Activated T-cell treated with anti-CD3 and anti-CD28 coated beads for 1 hour (primary cell): ENCODE measurements at regions not wholly inside any gene's neighbourhood (a gene's known extent, or its start where the extent isn't known, plus 50 kb on each side); places are given as distances from the start of the nearest gene placed in this dataset.

Source experiments
- DNase-seq: peaks from one replicate; pipeline ENCODE4 v3.0.0-alpha.2; 2020; ENCODE audit warnings: low read depth

DNA sequence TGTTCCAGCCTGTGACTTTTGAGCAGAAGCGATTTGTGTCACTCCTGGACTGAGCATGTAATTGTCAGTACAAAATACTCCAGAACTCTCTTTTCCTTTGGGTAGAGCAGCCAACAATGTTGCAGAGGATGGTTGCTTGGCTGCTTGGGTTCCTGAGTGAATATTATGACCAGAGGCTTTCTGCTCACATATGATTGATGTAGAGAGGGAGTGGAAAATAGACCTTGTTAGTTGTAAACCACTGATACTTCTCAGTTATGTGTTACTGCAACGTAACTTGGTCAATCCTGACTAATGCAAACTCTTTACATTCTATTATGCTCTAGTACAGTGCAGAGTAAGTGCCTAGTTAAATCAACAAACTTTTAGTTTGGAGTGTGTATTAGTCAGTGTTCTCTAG lies 322.6 kb upstream of the KCNH8 start:
- no peak for DNase-seq

DNA sequence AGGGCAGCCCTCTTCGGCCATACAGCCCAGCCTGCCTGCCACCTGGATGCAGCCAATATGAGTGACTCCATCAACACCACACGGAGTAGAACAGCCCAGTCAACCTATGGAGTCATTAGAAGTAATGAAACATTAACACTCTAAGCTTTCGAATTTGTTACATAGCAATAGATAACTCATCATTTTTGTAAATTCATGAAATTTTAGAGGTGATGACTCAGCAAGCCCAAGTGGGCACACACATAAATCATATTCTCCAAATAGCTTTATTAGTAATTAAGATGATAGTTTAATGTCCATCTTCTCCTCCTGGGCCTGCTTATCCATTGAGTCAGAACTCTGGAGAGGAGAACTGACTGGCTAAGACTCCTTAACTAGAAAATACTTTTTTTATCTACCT lies 335.0 kb upstream of the KCNH8 start:
- DNase-seq = no peak

GRCh38 chr3:18812316-18812715 lies 336.0 kb upstream of the KCNH8 start:
- no peak for DNase-seq

DNA sequence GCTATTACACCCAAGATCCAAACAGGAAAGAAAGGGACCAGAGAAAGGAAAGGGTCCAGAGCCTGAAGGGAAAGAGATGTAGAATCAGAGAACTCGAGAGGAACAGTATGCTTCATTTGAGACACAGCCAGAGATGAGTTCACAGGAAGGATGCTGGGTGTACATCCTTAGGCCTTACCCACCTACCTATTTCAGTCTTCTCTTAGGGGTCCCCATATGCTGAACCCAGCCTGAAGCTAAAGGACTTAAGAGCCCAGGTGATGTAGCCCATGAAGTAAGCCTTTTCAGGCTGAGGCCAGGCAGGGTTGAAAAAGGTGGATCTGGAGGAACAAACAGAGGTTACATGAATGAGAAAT lies 338.0 kb upstream of the KCNH8 start:
- DNase-seq = no peak

- DNase-seq = no peak
Observed at GRCh38 chr3:18809640-18810305, 338.5 kb upstream of the KCNH8 start.

DNA sequence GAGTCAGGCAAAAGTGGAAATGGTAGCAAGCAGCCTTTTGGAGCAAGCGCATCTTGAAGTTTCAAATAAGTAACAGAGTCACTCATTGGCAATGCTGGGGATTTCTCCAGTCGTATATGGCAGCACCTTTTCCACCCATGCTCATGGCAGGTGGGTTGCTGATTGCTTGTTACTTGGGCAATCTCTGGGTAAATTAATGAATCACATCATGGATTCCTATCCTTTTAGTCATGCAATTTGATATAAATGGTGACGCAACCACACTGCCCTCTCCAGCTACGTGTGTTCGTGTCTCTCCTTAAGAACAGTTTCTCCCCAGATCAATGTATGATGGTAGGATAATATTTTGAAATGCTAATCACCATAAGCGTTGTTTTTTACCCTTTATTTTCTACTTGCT lies 339.9 kb upstream of the KCNH8 start:
- no peak for DNase-seq

GRCh38 chr3:18807593-18807992 lies 340.7 kb upstream of the KCNH8 start:
- DNase-seq = no peak

DNA sequence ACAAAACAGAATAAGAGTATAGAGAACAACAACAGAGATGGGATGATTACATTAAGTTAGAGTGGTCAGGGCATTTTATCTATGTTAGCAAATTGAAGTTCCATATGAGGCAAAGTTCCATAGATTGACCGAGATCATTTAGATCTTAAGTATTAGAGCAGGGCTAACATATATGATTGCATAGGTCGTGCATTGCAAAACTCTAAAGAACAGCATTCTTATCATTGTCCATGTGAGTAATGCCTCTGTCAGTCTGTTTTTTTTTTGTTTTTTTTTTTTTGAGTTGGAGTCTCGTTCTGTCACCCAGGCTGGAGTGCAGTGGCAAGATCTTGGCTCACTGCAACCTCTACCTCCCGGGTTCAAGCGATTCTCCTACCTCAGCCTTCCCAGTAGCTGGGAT lies 341.7 kb upstream of the KCNH8 start:
- DNase-seq = no peak

GRCh38 chr3:18797378-18797777 lies 350.9 kb upstream of the KCNH8 start:
- DNase-seq = no peak

DNA sequence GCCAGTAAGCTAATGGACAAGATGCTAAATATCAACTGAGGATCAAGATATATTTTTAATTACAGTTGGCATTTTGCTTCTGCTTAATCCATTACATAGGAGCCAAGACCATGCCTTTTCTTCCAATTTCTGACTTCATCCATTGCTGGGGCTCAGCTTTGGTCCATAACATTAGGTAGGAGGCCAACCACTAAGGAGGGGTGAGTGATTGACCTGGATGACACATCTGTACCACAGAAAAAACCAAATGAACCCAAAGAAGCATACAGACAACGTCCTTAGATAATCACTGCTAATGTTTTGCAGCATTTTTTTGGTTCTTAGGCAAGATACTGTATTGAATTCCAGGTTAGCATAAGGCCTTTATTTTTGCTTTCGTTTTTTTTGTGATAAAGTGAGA lies 353.2 kb upstream of the KCNH8 start:
- no peak for DNase-seq

- no peak for DNase-seq
Observed at GRCh38 chr3:18791752-18792151, 356.6 kb upstream of the KCNH8 start.

DNA sequence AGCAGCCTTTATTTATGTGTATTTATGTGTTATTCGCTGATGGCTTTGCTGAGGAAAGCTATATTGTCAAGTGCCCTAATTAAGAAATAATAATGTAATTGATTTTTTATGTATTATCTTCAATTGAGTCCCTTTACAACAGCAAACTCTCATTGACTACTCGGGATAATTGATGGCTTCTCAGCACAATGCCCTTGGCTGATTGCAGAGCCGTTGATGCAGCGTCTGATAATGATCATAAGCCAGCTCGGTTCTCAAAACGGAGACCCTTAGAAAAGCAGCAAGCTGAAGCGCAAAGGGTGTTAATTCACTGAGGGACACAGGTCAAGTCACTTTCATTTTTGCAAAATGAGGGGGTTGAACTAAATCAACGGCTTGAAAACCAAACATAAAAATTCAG lies 357.1 kb upstream of the KCNH8 start:
- no peak for DNase-seq

DNA sequence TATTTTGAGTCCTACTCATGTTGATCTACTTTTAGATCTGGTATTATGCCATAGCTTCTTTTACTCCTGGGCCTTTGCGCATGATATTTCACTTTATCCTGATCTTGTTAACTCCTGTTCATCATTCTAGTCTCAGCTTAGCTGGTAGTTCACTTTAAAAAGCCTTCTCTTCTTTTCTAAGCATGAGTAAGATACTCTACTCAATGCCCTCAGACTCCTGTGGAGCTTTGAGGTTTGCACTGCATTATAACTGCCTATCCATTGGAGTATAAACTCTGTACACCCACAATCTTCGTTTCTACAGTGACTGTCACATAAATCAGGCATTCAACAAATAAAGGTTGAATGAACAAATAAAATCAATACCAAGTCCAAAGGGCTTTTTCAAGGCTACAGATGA lies 357.9 kb upstream of the KCNH8 start:
- DNase-seq = no peak

DNA sequence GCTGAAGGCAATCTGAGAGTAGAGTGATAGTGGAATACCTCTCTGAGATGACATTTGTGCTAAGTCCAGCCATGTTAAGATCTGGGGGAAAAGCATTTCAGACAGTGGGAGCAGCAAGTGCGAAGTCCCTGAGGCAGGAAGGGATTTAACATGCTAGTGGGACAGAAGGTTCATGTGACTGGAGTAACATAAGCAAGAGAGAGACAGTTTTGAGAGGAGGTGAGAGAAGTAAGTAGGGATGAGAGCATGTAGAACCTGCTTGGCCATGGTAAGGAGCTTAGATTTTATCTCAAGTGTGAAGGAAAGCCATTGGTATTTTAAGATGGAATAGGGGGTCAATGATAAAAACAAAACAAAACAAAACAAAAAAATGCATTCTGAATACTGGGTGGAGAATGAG lies 358.6 kb upstream of the KCNH8 start:
- DNase-seq = no peak

DNA sequence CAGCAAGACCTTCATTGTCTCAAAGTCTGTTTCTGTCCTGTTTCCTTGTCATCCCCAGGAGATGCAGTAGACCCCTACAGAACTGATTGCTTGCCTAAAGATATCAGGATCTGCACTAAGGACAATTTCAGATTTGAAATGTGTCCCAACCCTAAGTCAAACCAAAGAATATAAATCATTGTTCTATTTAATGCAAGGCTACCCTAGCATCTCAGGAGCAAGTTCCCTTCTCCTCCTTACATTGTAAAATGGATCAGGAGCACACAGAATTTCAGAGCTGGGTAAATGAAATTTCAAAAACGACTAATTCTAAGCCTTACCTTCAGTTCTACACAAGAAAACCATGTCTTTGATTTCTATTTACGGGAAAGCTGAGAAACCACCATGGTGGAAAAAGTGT lies 360.9 kb upstream of the KCNH8 start:
- no peak for DNase-seq

DNA sequence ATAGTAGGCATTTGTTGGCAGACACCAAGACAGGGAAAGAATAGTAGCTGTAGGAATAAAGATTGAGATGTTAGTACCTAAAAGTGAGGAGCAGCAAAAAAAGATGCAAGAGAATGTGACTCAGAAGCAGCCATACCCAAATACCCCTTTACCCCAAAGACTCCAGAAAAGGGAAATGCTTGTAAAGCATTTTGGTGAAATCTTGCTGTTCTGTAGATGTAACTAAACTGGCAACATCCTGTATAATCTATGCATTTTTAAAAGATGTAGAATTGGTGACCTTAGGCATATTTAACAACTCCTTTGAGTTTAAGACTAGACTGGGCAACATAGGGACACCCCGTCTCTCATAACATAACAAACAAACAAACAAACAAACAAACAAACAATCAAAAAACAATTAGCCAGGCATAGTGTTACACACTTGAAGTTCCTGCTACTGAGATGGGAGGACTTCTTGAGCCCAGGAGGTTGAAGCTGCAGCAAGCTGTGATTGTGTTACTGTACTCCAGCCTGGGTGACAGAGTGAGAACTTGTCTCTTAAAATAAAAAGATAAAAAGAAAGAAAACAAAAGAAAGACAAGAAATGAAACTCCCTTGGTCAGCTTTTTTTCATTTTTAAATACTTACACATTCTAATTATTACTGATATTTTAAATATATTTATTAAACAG lies 361.5 kb upstream of the KCNH8 start:
- no peak for DNase-seq

GRCh38 chr3:18782191-18782590 lies 357.1 kb upstream of the SATB1 start:
- no peak for DNase-seq

DNA sequence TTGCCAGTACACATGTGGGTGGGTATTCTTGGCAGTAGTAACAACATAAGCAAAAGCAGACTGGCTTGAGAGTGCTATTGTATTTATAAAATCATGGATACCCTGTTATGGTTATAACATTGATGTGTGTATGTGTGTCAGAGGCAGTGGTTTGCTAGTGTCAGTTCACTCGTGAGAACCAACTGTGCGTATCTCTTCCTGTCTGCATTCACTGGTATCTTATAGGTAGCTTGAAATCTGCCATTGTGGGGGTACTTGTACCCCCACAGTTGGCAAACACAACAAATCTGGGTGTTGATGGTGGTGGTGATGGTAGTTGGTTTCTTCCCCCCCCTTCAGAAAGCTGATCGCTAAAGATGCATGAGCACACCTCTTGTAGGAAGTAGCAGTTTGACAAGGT lies 355.8 kb upstream of the SATB1 start:
- DNase-seq = no peak

DNA sequence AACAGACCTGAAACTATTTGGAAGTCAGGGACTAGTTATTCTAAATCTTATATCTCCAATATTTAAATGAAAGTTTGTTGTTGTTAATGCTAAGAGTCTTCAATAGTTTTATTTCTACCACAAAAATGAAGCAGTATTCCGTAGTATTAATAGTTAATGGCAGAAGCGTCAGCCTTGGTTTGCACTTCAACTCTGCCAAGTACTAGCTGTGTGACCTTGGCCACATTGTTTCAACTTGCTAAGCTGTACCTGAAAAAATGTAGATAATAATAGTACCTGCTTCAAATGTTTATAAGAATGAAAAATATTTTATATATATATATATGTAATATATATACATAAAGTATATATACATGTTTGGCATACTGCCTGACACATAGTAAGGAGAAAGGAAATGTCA lies 354.6 kb upstream of the SATB1 start:
- no peak for DNase-seq

GRCh38 chr3:18778598-18778997 lies 353.5 kb upstream of the SATB1 start:
- DNase-seq = no peak

GRCh38 chr3:18778094-18778493 lies 353.0 kb upstream of the SATB1 start:
- DNase-seq = no peak

DNA sequence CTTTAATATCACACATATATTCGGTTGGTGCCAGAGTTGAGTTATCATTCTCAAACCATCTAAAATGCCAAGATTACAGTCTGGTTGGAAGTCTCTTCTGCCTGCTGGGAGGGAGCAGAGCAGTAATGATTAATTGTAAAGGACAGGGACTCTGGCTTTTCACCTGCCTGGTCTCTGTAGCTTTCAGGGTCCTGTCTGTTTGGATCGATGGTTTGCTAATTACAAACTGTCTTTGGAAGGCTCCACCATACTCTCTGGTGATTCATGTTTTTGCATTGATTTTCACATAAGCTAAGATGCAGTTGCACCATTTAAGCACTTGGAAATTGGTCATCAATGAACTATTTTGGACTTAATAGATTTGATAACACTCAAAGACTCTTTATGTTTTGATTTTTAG lies 350.4 kb upstream of the SATB1 start:
- no peak for DNase-seq

GRCh38 chr3:18774319-18775088 lies 349.4 kb upstream of the SATB1 start:
- no peak for DNase-seq
